Cerebellar nuclear complex (tissue), 1 donor: ENCODE measurements at regions not wholly inside any gene's neighbourhood (a gene's known extent, or its start where the extent isn't known, plus 50 kb on each side); places are given as distances from the start of the nearest gene placed in this dataset.
"Not testable (repeated sequence)": the region's sequence is repeated elsewhere in the genome, so short reads cannot be mapped to it uniquely, and the experiment has no call there.

Experiments
- DNase-seq, 2 experiments: peaks; one replicate each; lab custom pipeline; 2025; lab: John Stamatoyannopoulos, UW

GRCh38 chr10:8379906-8380832 lies 325.7 kb downstream of the GATA3 start:
- no peak for DNase-seq

GRCh38 chr10:8380833-8381496 lies 326.5 kb downstream of the GATA3 start:
- DNase-seq: no peak

GRCh38 chr10:8386781-8387180 lies 332.3 kb downstream of the GATA3 start:
- no peak for DNase-seq

- DNase-seq: no peak
These were observed 335.1 kb downstream of the GATA3 start for GRCh38 chr10:8389630-8390029.

- no peak for DNase-seq
These were observed 337.7 kb downstream of the GATA3 start for GRCh38 chr10:8392216-8392615.

GRCh38 chr10:8393531-8393930 lies 339.0 kb downstream of the GATA3 start:
- DNase-seq: no peak

GRCh38 chr10:8396675-8397074 lies 342.2 kb downstream of the GATA3 start:
- no peak for DNase-seq

GRCh38 chr10:8398771-8399170 lies 344.3 kb downstream of the GATA3 start:
- no peak for DNase-seq

GRCh38 chr10:8400151-8400550 lies 345.7 kb downstream of the GATA3 start:
- no peak for DNase-seq

GRCh38 chr10:8400892-8401291 lies 346.4 kb downstream of the GATA3 start:
- DNase-seq: no peak

- DNase-seq: no peak
These were observed 347.0 kb downstream of the GATA3 start for GRCh38 chr10:8401531-8401930.

- no peak for DNase-seq
These were observed 348.1 kb downstream of the GATA3 start for GRCh38 chr10:8402576-8402975.

- no peak for DNase-seq
These were observed 349.4 kb downstream of the GATA3 start for GRCh38 chr10:8403711-8404371.

GRCh38 chr10:8404721-8405120 lies 350.2 kb downstream of the GATA3 start:
- DNase-seq: no peak

GRCh38 chr10:8405596-8405995 lies 351.1 kb downstream of the GATA3 start:
- no peak for DNase-seq

GRCh38 chr10:8407501-8408021 lies 353.1 kb downstream of the GATA3 start:
- no peak for DNase-seq

- DNase-seq: no peak
These were observed 356.0 kb downstream of the GATA3 start for GRCh38 chr10:8410506-8410905.

GRCh38 chr10:8412541-8412940 lies 358.1 kb downstream of the GATA3 start:
- DNase-seq: no peak

- not testable (repeated sequence) for DNase-seq
These were observed 360.5 kb downstream of the GATA3 start for GRCh38 chr10:8415029-8415428.

- no peak for DNase-seq
These were observed 361.8 kb downstream of the GATA3 start for GRCh38 chr10:8416192-8416701.

- DNase-seq: no peak
These were observed 362.3 kb downstream of the GATA3 start for GRCh38 chr10:8416760-8417159.

GRCh38 chr10:8417631-8418030 lies 363.1 kb downstream of the GATA3 start:
- DNase-seq: no peak
